ENCODE measurements at regions not wholly inside any gene's neighbourhood (a gene's known extent, or its start where the extent isn't known, plus 50 kb on each side); places are given as distances from the start of the nearest gene placed in this dataset.

- no peak overlapping the region for H3K4me3 ChIP-seq (ENCODE audit: low read depth, low read length)
- no peak for DNase-seq (ENCODE audit: low read depth)
- TF ChIP-seq POLR2A (IDR thresholded peaks at IDR 0.05; ENCODE audit: extremely low read depth, insufficient read length) (no peak), MYC (IDR thresholded peaks at IDR 0.05; ENCODE audit: low read depth, low read length) (no peak)
These were observed 494.9 kb downstream of the RERGL start for GRCh38 chr12:17595111-17595510.

DNA sequence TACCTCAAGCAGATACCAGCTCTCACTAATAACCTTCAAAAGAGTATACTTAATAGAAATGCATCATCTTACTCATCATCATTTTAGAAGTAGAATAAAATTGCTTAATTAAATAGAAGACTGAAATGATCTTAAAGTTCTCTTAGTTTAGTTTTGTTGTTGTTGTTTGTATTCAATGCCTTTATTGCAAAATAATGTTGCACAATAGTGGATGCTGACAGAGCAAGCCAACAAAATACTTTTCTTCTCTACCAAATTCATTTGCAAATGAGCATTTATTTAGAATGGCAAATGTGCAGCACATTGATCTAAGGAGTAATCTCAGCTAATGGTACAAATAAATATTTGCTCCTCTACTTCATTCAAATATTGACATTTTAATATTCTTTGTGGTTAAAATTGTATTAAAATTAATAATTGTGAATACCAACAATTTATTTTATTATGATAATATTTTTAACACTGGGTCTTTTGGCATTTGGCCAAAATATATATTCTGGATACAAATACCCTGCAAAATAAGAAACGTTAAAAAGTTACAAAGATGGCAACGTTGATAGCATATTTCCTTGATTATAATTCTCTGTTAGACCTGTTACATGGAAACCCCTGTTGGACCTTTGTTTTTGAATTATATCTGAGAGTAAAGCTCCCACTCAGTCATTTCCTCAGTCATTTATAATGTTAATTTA lies 496.1 kb downstream of the RERGL start:
- no peak for DNase-seq (ENCODE audit: low read depth)
- no peak for TF ChIP-seq POLR2A (IDR thresholded peaks at IDR 0.05; ENCODE audit: extremely low read depth, insufficient read length)
- TF ChIP-seq MYC (IDR thresholded peaks at IDR 0.05; ENCODE audit: low read depth, low read length) = no peak
- TF ChIP-seq MAX (IDR thresholded peaks at IDR 0.05; ENCODE audit: low read depth, low read length) = no peak
- TF ChIP-seq, protein P1, sequence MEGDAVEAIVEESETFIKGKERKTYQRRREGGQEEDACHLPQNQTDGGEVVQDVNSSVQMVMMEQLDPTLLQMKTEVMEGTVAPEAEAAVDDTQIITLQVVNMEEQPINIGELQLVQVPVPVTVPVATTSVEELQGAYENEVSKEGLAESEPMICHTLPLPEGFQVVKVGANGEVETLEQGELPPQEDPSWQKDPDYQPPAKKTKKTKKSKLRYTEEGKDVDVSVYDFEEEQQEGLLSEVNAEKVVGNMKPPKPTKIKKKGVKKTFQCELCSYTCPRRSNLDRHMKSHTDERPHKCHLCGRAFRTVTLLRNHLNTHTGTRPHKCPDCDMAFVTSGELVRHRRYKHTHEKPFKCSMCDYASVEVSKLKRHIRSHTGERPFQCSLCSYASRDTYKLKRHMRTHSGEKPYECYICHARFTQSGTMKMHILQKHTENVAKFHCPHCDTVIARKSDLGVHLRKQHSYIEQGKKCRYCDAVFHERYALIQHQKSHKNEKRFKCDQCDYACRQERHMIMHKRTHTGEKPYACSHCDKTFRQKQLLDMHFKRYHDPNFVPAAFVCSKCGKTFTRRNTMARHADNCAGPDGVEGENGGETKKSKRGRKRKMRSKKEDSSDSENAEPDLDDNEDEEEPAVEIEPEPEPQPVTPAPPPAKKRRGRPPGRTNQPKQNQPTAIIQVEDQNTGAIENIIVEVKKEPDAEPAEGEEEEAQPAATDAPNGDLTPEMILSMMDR (IDR thresholded peaks at IDR 0.05; ENCODE audit: low read depth, low read length) = no peak
- H3K4me3 ChIP-seq (ENCODE audit: low read depth, low read length) = no peak overlapping the region

DNA sequence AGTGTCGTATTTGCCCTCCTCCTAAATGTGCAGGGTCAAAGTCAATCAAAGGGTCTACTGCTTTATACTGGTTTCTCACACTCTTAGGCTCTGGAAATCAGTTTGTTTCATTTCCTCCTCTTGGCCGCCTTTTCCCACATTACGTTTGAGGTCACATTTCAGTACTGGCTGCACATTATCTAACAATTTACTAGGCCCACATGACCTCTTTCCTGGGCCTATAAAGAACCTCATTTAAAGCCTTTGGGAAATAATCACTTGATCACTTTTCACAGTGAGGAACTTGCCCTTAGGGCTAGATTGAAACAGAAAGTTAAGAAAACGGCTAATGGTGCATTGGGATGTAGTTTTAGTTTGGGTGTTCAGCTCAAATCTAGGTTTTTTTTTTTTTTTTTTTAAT lies 497.5 kb downstream of the RERGL start:
- TF ChIP-seq, protein P1 (IDR thresholded peaks at IDR 0.05; ENCODE audit: low read depth, low read length) = no peak
- TF ChIP-seq MAX (IDR thresholded peaks at IDR 0.05; ENCODE audit: low read depth, low read length) (no peak), POLR2A (IDR thresholded peaks at IDR 0.05; ENCODE audit: extremely low read depth, insufficient read length) (no peak), MYC (IDR thresholded peaks at IDR 0.05; ENCODE audit: low read depth, low read length) (no peak)
- DNase-seq (ENCODE audit: low read depth) = no peak

DNA sequence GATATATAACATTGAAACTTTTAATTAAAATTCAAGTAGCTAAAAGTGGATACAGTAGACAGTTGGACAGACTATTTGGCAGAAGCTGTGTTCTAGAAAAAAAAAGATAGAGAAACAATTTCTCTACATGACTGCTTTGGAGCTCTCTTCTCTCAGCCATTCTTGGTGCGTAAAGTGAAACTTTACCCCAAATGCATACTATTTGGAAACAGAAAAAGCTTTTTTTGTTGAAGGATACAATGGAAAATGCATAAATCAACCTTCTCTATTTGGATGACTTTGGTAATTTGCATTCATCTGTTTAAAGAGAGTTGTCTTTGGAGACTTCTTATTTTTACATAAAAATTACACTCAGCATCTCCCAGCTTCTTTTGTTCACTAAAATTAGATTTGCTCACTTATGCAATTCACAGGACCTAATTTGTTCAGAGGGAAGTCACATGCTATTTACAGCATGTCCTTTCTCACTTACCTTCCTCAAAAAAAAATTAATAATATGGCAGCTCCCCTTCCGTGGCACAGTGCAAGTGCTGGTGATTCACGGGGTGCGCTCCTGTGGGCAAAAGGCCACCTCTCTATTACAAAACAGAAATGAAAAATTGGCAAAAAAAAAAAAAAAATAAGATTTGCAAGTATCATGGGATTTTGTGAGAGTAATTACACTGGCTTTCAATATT lies 498.9 kb downstream of the RERGL start:
- DNase-seq (ENCODE audit: low read depth) = no peak
- no peak overlapping the region for H3K4me3 ChIP-seq (ENCODE audit: low read depth, low read length)
- no peak for TF ChIP-seq POLR2A (IDR thresholded peaks at IDR 0.05; ENCODE audit: extremely low read depth, insufficient read length)
- no peak for TF ChIP-seq MAX (IDR thresholded peaks at IDR 0.05; ENCODE audit: low read depth, low read length)
- TF ChIP-seq MYC (IDR thresholded peaks at IDR 0.05; ENCODE audit: low read depth, low read length) = no peak
- TF ChIP-seq, protein P1 (IDR thresholded peaks at IDR 0.05; ENCODE audit: low read depth, low read length) = no peak

More for the DNA sequence above, 497.5 kb downstream of the RERGL start:
- no peak overlapping the region for H3K4me3 ChIP-seq (ENCODE audit: low read depth, low read length)

DNA sequence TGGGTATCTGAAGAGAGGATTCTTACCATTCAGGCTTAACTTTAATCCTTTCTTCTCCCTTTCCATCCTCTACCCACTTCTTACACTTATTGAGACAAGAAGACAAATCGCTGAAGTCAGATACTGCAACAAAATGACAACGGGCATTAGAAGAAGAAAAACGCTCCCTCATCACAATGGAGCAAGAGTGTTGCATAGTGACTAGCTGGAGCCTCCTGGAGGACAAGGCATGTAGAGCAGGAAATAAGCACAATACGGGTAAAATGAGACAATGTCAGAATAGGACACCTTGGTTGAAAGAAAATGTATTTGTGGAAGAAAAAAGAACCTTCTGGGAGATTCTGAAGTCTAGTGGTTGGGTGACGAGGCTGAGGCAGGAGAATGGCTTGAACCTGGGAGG lies 501.0 kb downstream of the RERGL start:
- TF ChIP-seq MYC (IDR thresholded peaks at IDR 0.05; ENCODE audit: low read depth, low read length) = no peak
- TF ChIP-seq, protein P1 (IDR thresholded peaks at IDR 0.05; ENCODE audit: low read depth, low read length) = peak; percentile 54
- H3K4me3 ChIP-seq (ENCODE audit: low read depth, low read length) = no peak overlapping the region
- peak; percentile 36 for DNase-seq (ENCODE audit: low read depth)

DNA sequence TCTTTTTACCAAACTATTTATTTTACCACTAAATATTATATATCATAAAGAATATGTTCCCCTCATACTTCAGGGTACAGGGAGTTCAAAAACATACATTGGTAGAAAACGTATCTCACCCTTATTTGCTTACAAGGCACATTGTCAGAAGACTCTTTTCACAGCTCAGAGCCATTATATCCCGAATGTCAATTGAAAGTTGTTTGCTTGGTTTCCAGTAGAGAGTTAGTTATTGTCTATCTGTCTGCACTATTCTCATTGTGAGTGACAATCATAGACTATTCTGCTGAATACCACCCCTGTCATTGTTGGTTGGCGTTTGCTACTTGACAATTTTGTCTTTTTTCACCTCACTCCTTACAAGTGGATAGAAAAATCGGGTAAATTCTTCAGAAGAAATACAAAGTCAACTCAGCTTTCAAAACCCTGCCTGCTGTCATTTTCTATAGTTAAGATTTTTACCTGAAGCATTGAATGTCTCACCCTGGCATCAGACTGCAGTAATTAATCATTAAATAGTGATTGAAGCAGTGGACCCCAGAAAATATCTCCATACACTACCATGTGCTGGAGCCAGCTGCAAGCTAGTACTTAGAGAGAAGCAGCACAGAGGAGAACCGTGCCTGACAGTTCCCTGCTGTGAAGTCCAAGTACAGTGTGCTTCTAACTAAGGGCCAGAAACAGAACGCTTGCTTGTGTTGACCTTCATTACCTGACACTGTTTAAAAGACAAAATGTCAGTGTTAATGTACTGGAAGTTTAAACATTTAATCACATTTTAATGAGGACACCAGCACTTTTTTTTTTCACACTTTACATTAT lies 510.6 kb downstream of the RERGL start:
- no peak for TF ChIP-seq POLR2A (IDR thresholded peaks at IDR 0.05; ENCODE audit: extremely low read depth, insufficient read length)
- TF ChIP-seq MAX (IDR thresholded peaks at IDR 0.05; ENCODE audit: low read depth, low read length) = no peak
- no peak for TF ChIP-seq MYC (IDR thresholded peaks at IDR 0.05; ENCODE audit: low read depth, low read length)
- TF ChIP-seq, protein P1 (IDR thresholded peaks at IDR 0.05; ENCODE audit: low read depth, low read length) = no peak
- no peak overlapping the region for H3K4me3 ChIP-seq (ENCODE audit: low read depth, low read length)
- DNase-seq (ENCODE audit: low read depth) = no peak

Measured in NB4 (cell line).